HG02571 (cell line): ENCODE measurements at regions not wholly inside any gene's neighbourhood (a gene's known extent, or its start where the extent isn't known, plus 50 kb on each side); places are given as distances from the start of the nearest gene placed in this dataset.

Source experiments
- ATAC-seq: cut with Tn5 transposase; IDR thresholded peaks from one replicate; pipeline ENCODE4 v1.9.1; 2021; ENCODE audit warnings: mild to moderate bottlenecking, moderate library complexity; ENCODE audit not compliant: unreplicated experiment

DNA sequence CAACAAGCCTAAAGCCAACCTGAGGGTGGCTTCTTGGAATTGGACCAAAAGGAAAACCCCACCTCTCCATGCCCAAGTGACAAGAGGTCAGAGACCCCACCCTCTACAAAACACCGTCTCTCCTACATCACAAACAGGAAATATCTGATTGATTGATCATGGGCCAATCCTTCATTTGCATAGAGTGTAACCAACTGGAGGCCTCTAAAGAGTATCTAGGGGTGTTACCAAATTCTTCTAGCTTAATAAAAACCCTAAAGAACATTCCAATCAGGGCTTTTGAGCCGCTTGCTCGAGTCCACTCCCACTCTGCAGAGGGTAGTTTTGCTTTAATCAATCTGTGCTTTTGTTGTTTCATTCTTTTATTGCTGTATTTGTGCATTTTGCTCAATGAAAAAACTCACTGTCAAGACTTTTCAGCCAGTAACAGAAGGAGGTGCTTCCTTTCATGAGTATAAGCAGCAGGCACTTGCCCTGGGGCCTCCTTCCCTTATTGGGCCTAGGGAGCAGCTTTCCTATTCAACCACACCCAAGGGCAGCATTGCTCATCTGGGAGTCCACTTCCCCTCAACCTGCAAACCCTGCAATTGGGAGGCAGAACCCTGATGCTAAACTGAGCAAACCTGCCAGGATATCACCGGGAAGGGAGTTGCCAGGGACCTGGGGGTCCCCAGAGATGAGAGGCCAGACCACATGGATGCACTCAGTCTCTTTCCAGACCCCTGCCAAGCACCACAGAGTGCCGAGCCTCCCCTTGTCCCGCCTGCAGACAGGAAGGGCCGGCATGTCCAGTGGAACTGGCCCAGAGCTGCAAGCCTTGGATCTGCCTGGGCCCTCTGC is 154.3 kb upstream of the VSTM2B start:
- no peak for ATAC-seq

DNA sequence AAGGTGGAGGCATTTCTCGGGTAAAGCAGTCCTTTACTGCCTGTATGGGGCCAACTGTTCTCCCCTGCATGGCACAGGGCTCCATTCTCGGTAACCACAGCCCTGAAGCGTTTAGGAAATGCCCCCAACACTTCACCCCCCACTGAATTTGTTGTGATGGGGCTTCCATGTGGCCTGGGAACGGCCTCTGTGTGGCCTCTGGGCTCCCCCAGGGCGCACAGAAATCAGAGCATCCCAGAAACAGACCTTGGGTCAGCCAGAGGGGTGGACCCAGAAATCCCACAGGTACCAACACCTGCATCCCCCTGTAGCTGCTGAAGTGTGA is 153.7 kb upstream of the VSTM2B start:
- no peak for ATAC-seq

DNA sequence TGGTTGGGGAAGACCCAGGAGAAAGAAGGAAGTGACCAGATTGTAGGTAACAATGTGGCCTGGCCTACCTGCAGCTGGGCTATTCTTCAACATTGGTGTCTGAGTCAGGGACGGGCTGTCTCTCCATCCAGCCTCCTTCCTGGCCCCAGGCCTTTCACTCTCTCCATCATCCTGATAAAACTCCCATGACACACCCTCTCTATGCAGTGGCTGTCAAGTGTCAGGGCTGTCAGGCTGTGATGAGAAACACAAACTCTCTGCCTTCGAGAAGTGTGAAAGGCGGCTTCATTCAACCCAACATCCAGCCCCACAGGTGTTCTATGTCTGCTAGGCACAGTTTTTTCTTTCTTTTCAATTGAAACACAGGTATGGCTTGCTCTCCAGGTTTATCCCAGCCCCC is 153.3 kb upstream of the VSTM2B start:
- ATAC-seq: no peak

DNA sequence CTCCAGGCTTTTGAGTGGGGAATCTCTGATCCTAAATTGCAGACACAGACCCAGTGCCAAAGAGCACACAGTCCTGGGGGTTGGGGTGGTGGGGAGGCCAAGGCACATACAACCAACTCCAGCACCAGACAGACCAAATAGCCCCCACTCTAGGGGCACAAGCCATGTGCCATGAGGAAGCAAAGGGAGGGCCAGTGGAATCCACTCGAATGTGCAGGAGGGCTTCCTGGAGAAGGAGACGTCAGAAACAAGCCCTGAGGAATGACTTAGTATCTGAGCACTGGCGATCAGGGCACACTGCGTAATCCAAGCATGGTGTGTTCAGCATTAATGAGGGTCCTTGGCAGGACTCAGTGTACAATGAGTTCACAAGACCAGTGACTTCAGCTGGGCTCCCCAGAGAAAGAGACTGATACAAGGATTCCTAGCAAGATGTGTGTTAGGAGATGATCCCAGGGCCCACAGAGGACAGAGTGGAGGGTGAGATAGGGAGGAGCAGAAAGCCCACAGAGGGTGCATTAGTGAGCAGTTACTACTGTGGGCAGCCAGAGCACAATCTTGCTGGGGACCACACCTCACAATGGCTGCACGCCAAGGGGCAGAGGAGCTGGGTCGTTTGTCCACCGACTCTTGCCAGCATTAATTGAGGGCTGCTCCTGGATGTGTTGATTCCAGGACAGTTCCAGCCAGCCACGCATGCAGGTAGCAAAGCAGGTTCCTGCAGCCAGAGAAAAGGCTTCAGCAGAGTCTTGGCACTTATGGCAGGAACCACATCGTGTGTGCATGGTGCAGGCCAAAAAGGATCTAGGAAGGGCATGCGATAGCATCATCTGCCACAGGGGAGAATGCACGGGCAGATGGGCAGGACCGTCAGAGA is 152.6 kb upstream of the VSTM2B start:
- ATAC-seq: no peak

DNA sequence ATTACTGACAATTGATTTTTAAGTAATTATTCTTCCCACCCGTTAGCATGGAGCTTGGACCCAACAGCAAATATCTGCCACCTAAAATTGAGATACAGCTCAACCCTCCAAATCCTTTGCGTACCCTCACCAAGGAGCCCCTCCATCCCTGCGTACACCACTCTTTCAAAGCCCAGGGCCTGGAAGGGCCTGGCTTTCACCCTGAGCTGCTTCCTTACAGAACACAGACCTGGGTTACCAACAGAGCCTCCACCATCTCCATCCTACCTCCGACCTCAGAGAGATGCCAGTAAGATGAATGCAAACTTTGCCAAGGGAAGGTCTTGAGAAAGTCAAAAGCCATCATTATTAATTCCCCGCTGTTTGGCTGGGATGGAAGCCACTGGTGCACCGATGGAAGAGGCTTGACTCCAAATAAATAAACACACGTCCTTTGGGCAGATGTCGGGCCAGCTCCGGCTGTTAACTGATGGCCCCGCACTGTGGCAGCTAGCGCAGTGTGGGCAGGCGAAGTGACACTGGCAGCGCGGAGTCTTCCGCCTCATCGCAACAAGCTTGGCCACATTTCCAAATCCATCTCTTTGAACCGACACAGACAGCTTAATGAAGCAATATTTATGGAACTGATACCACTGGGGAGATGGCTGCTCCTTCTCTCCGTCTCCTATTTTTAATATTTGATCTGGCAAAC is 150.2 kb upstream of the VSTM2B start:
- no peak for ATAC-seq

DNA sequence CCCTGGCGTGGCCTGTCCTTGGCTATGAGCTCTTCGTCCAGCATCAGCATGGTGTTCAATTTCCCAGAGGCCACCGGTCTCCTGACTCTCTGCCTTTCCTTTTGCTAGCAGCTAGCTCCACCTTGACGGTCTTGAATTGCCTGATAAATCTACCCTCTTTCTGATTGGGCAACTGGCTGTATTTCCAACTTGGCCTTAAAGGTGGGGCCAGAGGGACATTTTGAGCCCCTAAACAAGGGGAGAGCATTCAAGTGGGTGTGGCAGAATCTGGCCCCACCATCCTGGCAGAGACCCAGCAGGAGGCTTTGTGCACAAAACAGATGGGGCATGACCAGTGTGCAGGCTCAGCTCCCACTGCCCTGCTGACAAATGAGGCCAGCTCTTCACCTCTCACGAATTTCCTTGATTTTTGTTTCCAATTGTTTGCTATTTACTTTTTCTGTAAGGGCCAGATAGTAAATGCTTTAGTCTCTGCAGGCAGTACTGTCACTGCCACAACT is 148.9 kb upstream of the VSTM2B start:
- no peak for ATAC-seq

DNA sequence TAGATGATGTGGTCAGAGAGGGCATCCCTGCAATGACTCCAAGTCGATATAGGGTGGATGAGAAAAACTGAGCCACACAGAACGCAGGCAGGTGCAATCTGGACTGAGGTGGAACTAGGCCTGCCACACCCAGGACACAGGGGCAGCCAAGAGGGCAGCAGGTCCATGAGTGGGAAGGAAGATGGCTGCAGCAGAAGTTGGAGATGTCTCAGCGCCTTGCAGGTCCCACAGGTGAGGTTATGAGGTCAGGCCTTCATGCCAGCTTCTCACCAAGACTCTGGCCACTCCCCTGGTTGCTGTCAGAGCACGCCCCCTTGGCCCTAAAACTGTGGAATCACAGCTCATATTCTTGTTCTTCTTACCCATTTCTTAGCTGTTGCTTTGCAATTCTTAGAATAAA is 147.7 kb upstream of the VSTM2B start:
- no peak for ATAC-seq

DNA sequence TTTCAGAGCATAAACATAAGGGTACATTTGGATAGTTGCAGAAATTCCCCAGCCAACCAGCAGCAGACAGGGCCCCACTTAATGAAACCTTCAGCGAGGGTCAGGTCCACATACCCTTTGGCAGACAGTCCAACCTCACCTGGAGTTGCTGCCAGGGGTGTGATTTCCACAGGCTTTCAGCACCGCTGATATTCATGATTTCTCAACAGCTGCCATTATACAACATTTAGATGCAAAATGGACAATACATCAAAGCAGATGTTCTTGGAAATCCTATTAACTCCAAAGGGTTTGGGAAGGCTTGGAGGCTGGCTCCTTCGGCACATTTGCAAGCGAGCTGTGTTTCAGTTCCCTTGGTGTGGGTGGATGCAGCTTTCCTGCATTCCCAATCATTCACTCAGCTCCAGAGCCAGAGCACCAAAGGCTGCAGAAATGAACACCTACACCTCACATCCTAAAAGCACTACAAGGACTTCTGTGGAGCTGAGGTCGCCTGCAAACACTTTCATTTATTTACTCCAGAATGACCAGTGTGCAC is 147.2 kb upstream of the VSTM2B start:
- no peak for ATAC-seq

DNA sequence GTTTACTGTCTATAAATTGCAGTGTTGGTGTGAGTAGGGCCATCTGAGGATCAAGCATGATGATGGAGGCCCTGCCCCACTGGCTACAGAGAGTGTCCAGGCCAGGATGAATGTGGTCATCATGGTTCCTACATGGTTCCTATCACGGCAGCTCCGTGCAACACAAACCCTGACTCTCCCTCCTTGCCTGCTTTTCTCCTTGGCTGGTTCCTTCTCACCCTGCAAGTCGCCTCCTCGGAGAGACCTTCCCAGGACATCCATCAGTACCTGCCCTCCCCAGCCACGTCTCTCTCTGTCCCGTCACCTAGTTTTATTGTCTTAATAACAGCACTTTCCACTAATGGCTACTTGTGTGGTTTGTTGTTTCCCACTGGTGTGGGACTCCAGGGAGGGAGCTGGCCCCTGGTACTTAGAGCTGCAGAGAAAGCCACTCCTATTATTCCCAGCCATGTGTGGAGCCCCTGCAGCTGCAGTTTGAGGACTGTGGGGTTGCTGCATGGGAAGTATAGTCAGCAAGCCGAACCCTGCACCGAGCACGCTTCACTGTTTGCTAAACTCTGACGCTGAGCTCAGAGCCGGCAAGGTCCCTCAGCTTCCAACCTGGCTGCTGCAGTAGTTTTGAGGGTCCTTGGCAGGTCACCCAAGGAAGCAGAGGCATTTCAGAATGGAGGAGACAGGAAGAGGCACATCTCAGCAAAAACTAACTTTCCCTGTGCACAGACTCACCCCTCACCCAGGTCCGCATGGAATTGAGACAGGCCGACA is 146.4 kb upstream of the VSTM2B start:
- ATAC-seq: no peak

DNA sequence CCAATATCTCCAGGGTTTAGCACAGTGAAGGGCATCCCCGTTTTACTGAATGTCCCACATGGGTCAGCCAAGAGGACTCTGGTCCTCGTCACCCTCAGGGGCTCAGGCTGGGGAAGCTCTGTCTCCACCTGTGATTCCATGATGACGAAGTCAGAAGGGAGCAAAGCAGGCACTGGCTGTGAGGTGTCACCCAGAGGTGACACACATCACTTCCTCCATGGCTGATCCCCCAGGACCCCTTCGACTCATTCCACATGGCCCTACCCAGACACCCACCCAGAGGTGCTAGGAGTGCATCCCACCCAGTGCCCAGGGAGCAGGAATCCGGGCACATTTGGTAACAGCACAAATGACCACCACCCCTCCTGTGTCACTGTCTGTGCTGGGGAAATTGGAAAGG is 145.2 kb upstream of the VSTM2B start:
- no peak for ATAC-seq

DNA sequence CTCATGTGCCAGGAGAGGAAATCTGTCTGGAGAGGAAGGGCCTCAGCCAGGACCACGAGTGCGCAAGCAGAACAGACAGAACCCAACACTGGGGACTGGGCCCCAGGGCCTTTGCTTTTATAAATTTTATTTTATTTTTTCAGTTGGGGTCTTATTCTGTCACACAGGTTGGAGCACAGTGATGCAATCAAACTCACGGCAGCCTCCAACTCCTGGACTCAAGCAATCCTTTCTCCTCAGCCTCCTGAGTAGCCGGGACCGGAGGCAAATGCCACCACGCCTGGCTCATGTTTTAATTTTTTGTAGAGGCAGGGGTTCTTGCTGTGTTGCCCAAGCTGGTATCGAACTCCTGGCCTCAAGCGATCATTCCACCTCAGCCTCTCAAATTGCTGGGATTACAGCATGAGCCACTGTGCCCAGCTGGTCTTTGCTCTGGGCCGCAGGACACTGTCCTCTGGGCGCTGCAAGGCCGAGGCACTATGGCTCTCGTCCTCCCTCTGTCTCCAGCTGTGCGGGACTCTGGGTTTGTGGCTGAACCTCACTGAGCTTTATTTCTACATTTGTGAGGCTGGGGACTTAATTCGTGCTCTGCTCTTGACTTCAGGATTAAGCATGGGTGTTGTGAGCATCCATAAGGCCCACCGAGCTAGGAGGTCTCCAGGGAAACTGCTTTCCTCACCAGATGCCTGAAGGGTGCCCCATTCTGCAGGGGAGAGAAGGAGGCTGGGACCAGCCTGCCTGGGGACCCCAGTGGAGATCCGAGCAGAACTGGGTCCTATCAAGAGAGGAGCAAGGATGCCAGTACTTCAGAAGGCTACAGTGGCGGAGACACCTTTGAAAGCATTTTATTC is 144.2 kb upstream of the VSTM2B start:
- ATAC-seq: no peak

DNA sequence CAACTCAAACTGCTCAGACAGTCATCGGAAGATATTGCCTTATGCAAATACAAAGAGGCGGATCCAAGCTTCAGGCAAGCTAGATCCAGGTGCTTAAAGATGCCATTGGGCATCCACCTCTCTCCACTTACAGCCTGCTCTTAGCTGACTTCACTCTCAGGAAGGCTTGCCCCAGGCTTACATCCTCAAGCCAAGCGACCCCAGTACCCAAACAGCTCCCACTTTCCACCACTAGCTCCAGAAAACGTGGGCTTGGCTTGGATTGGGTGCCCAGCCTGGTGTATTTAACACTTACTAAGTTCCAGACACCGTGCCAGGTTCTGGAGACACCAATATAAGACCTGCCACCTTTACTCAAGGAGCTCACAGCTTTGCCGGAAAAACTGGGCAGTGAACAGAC is 142.1 kb upstream of the VSTM2B start:
- ATAC-seq: no peak

DNA sequence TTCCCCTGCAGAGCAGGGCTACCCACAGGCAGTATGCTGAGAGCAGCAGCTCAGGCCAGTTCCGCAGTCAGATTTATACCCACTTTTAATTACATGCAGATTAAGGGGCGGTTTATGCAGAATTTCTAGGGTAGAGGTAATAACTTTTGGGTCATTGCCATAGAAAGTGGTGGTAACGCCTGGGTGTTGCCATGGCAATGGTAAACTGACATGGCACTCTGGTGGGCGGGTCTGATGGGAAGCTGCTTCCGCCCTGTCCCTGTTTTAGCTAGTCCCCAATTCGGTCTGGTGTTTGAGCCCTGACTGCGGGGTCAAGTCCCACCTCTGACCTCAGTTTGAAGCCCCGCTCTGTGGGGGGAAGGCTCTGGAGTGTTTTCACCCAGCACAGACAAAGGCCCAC is 141.1 kb upstream of the VSTM2B start:
- no peak for ATAC-seq

DNA sequence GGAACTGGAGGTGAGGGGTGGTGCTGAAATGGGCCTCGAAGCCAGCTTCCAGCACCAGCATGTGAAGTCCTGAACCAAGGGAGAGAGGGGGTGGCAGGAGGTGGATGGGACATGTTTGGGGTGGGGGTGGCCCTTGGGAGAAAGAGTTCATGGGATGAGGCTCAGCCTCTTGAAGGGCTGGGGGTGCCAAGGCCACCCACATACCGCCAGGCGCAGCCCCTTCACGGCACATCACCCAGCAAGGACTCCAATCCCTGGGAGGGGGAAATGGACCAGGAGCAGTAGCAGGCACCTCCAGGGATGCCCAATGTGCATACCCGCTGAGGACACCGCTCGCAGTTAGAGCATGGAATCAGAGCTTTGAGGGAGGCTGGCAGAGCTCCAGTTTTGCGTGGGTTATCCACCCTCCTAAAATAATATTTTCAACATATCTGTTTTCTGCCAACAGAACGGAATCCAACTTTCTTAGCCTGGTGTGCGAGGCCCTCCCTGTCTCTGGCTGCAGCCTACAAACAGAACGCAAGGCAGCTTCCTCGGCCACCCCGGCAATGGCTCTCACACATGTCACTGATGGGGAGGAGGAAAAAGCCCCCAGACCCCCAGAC is 140.5 kb upstream of the VSTM2B start:
- no peak for ATAC-seq

DNA sequence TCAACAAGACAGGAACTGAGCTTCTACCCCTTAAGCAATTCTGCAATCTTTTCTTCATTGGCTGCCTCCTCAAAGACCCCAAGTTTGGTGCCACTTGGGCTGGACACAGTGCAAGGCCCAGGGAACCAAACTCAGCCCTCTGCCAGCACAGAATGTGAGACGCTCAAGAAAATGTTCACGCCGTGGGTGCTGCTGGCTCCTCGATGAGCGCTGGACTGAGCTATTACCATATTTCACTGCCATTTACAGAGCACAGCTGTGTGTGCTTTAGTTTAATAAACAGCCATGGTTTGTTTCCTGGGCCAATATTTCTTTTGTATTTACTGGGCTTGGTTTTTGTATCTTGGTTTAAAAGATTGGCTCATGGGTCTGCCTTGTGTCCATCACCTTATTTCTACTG is 138.8 kb upstream of the VSTM2B start:
- ATAC-seq: no peak

DNA sequence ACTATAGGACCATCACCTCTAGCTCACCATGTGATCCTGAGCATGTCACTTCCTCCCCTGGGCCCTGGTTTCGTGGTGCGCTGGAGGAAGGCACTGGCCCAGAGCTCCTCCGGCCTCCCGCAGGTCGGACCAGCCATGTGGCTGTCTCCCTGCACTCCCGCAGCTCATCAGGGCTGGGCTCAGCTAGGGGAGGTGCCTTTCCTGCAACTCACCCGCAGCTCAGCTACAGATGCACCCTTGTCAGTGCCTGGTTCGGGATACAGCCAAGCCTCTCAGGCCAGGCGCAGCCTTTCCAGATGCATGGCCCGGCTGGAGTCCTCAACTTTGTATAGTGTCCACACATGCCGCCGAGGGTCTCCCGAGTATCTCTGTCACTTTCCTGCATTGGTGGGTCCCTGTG is 138.2 kb upstream of the VSTM2B start:
- no peak for ATAC-seq

DNA sequence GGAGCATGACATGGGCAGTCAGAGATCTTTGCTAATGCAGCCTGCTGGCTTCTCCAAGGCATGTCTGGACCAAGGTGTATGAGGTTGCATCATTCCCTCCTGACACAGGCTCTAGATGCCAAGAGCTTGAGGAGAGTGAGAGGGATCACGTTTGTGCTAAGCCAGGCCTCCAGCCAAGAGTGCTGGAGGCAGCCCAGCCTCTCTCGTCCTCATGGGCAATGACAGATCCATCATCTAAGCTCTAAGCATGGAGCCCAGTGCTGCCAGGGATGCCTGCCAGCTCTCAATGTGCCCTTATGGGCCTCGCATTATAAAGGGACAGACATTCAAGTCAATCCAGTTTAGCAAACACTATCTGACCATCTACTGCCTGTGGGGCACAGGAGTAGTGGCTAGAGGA is 136.3 kb upstream of the VSTM2B start:
- ATAC-seq: no peak

DNA sequence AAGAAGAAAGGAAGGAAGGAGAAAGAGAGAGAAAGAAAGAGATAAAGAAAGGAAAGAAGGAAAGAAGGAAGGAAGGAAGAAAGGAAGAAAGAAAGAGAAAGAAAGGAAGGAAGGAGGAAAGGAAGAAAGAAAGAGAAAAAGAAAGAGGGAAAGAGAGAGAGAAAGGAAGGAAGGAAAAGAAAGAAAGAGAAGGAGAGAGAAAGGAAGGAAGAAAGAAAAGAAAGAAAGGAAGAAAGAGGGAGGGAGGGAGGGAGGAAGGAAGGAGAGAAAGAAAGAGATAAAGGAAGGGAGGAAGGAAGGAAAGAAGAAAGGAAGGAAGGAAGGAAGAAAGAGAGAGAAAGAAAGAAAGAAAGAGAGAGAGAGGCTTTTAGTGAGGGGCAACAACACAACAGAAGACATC is 135.1 kb upstream of the VSTM2B start:
- ATAC-seq: no peak

DNA sequence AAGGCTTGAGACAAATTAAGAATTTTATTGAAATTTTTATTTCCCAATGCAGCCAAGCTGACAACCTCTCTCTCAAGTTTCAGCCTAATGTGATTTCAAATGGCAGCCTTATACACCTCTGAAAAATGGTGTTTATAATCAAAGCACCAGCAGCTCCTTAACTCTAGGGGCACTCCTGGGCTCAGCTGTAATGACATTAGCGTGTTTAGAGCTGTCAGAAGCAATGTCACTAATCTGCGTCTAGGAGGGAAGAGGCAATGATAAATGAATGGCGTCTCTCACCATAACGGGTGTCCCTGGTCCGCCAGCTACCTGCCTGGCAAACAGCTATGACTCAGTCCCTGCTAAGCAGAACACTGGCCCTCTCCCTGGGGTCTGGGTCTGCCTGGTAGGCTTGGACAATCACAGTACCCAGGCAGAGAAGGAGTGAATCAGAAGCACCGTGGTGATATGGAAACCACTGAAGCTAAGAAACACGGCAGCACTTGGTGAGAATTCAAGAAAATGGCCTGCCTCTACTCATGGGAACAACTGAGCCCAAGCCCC is 131.8 kb upstream of the VSTM2B start:
- ATAC-seq: no peak
